HepG2 (cell line): ENCODE measurements at regions not wholly inside any gene's neighbourhood (a gene's known extent, or its start where the extent isn't known, plus 50 kb on each side); places are given as distances from the start of the nearest gene placed in this dataset.

Experiments used
- ATAC-seq: fragments of 200-7000 bp; cut with Tn5 transposase; 3 replicates; pipeline ENCODE4 v1.9.1; 2020; ENCODE audit warnings: mild to moderate bottlenecking, moderate library complexity
- BruUV-seq: library from RNA; stranded (reverse); fragments of 400-500 nt; replicated peaks from 2 replicates; lab custom pipeline; 2021; lab: Mats Ljungman, UMichigan
- CTCF ChIA-PET: fragments of 300-600 bp; formaldehyde crosslinking; extraction: SDS; loops from one replicate; lab custom pipeline; 2021; ENCODE audit warnings: low total read pairs, inconsistent platforms, low intra/inter-chr PET ratio; lab: Yijun Ruan, JAX
- POLR2A ChIA-PET: fragments of 350-600 bp; sonication (Branson Sonifier 250); formaldehyde crosslinking; loops from one replicate; lab custom pipeline; 2020; ENCODE audit warnings: antibody characterized with exemption, inconsistent platforms; lab: Yijun Ruan, JAX
- DNase-seq: peaks from one replicate; pipeline ENCODE4 v3.0.0-alpha.2; 2015; ENCODE audit warnings: low spot score
- FAIRE-seq: peaks from 3 replicates; lab custom pipeline; 2011; peaks lifted over from hg19 to GRCh38; lab: Jason Lieb, UNC
- H2AFZ ChIP-seq: one replicate; pipeline ENCODE4 v1.6.1; 2011; ENCODE audit warnings: low read length, inconsistent platforms
- H3K27ac ChIP-seq: fragments of 300-600 bp; 3 replicates; pipeline ENCODE4 v1.8.0; 2011; ENCODE audit warnings: mixed run types, mild to moderate bottlenecking, mixed read lengths, low read length, inconsistent platforms; ENCODE audit not compliant: insufficient read depth; ENCODE audit errors: extremely low read length
- H3K27me3 ChIP-seq, 2 experiments: fragments of 200-600 bp in 1 of 2; 2 replicates in 1 of 2; 3 replicates in 1 of 2; pipeline versions ENCODE4 v1.6.0 to v1.8.0; 2011; ENCODE audit warnings: low read length in 2 of 2, mild to moderate bottlenecking in 2 of 2, moderate library complexity in 2 of 2, inconsistent platforms in 1 of 2; ENCODE audit not compliant: insufficient read depth in 2 of 2, control insufficient read depth in 1 of 2
- H3K36me3 ChIP-seq, 2 experiments: fragments of 200-600 bp in 1 of 2; replicated peaks in 1 of 2; 2 replicates in 1 of 2; 3 replicates in 1 of 2; pipeline versions ENCODE4 v1.5.1 to v1.8.0; 2011; ENCODE audit warnings: low read length in 2 of 2, inconsistent platforms in 1 of 2; ENCODE audit not compliant: insufficient read depth in 2 of 2, control insufficient read depth in 1 of 2
- H3K4me1 ChIP-seq: 2 replicates; pipeline ENCODE4 v1.5.1; 2012; ENCODE audit warnings: low read length, inconsistent platforms; ENCODE audit not compliant: insufficient read depth
- H3K4me2 ChIP-seq: 2 replicates; pipeline ENCODE4 v1.6.0; 2011; ENCODE audit warnings: low read depth, low read length, inconsistent platforms
- H3K4me3 ChIP-seq, 3 experiments: fragments of 200-600 bp in 1 of 3; sonication (generic), shearing (Covaris generic) in 1 of 3; replicated peaks in 1 of 3; 2 replicates each; pipeline ENCODE4 v1.5.1; 2011 to 2016; ENCODE audit warnings: low read length in 3 of 3, inconsistent platforms in 2 of 3, low read depth in 2 of 3, mild to moderate bottlenecking in 2 of 3, control low read depth in 1 of 3, mixed read lengths in 1 of 3; ENCODE audit not compliant: insufficient read depth in 1 of 3
- H3K79me2 ChIP-seq: one replicate; pipeline ENCODE4 v1.6.1; 2011; ENCODE audit warnings: low read length, inconsistent platforms; ENCODE audit not compliant: insufficient read depth
- H3K9ac ChIP-seq: 2 replicates; pipeline ENCODE4 v1.6.0; 2011; ENCODE audit warnings: mild to moderate bottlenecking, low read depth, low read length, inconsistent platforms; ENCODE audit not compliant: insufficient read depth
- H3K9me3 ChIP-seq: 2 replicates; pipeline ENCODE4 v1.5.1; 2012; ENCODE audit warnings: mild to moderate bottlenecking, low read length
- H4K20me1 ChIP-seq: 2 replicates; pipeline ENCODE4 v1.6.0; 2011; ENCODE audit warnings: inconsistent platforms, mild to moderate bottlenecking, low read length, moderate library complexity; ENCODE audit not compliant: insufficient read depth
- ATRX ChIP-seq: sonication (generic); formaldehyde crosslinking; IDR thresholded peaks from 2 replicates; pipeline ENCODE4 v1.4.0; 2020; ENCODE audit warnings: missing genetic modification reagents, borderline replicate concordance
- BRCA1 ChIP-seq: sonication (generic); formaldehyde crosslinking; IDR thresholded peaks from 2 replicates; pipeline ENCODE4 v1.4.0; 2020; ENCODE audit warnings: missing genetic modification reagents
- FLYWCH1 ChIP-seq: sonication (generic); formaldehyde crosslinking; IDR thresholded peaks from 2 replicates; pipeline ENCODE4 v1.8.1; 2023; ENCODE audit warnings: mild to moderate bottlenecking, missing genetic modification reagents
- FOXA1 ChIP-seq, 2 experiments: fragments of 450-650 bp in 1 of 2; sonication (generic) in 1 of 2; formaldehyde crosslinking in 1 of 2; IDR thresholded peaks; 2 replicates each; pipeline versions ENCODE4 v1.4.0 to v1.6.1; 2016 to 2020; ENCODE audit warnings: missing genetic modification reagents in 1 of 2
- MAFK ChIP-seq, 2 experiments: IDR thresholded peaks in 1 of 2; conservative IDR thresholded peaks in 1 of 2; 2 replicates each; pipeline ENCODE4 v1.6.1; 2011; ENCODE audit warnings: improper control_type of control experiment in 2 of 2, low read length in 2 of 2
- MEIS2 ChIP-seq: sonication (generic); formaldehyde crosslinking; IDR thresholded peaks from 2 replicates; pipeline ENCODE4 v1.9.0; 2021; ENCODE audit warnings: mild to moderate bottlenecking, missing genetic modification reagents
- SNAPC2 ChIP-seq: sonication (generic); formaldehyde crosslinking; IDR thresholded peaks from 2 replicates; pipeline ENCODE4 v1.8.1; 2022; ENCODE audit warnings: mild to moderate bottlenecking, missing genetic modification reagents
- TBX2 ChIP-seq: sonication (generic); formaldehyde crosslinking; IDR thresholded peaks from 2 replicates; pipeline ENCODE4 v1.5.0; 2020; ENCODE audit warnings: missing genetic modification reagents, mild to moderate bottlenecking, borderline replicate concordance
- ZNF205 ChIP-seq: IDR thresholded peaks from 2 replicates; pipeline ENCODE4 v1.6.1; 2018; ENCODE audit warnings: missing biosample characterization, missing genetic modification reagents
- ZNF720 ChIP-seq: sonication (generic); formaldehyde crosslinking; IDR thresholded peaks from 2 replicates; pipeline ENCODE4 v1.4.0; 2020; ENCODE audit warnings: missing genetic modification reagents
- ZNF780A ChIP-seq: sonication (generic); formaldehyde crosslinking; IDR thresholded peaks from 2 replicates; pipeline ENCODE4 v1.8.0; 2022; ENCODE audit warnings: mild to moderate bottlenecking, missing genetic modification reagents, moderate library complexity
- WGBS: methylation state at CpG from one replicate; pipeline ENCODE4 v1.1.6; 2017; ENCODE audit warnings: low lambda C conversion rate; 5-methylcytosine and 5-hydroxymethylcytosine counted together
- in situ Hi-C: cut with HindIII; loops from 2 replicates; pipeline ENCODE4 v1.10.0; 2017; ENCODE audit warnings: low pct_unique_long_range_greater_than_20kb; ENCODE audit not compliant: extremely low pct_ligation_motif_present
- intact Hi-C: fragments of 100-400 bp; cut with micrococcal nuclease; formaldehyde crosslinking; loops from one replicate; pipeline ENCODE4 v1.10.0; 2022; ENCODE audit not compliant: unreplicated experiment
- TF ChIP-seq, protein P1 (sequence below): sonication (generic); formaldehyde crosslinking; IDR thresholded peaks from 2 replicates; pipeline ENCODE4 v1.4.0; 2020; ENCODE audit warnings: mild to moderate bottlenecking, missing genetic modification reagents
- TF ChIP-seq, protein P2 (sequence below): sonication (generic); formaldehyde crosslinking; IDR thresholded peaks from 2 replicates; pipeline ENCODE4 v1.5.1; 2020; ENCODE audit warnings: mild to moderate bottlenecking, missing genetic modification reagents, moderate library complexity
- TF ChIP-seq, protein P3 (sequence below): sonication (generic); formaldehyde crosslinking; IDR thresholded peaks from 2 replicates; pipeline ENCODE4 v1.5.0; 2020; ENCODE audit warnings: missing genetic modification reagents, mild to moderate bottlenecking, borderline replicate concordance
- TF ChIP-seq, protein P4 (sequence below): sonication (generic); formaldehyde crosslinking; IDR thresholded peaks from 2 replicates; pipeline ENCODE4 v1.5.0; 2020; ENCODE audit warnings: mild to moderate bottlenecking, missing genetic modification reagents

DNA sequence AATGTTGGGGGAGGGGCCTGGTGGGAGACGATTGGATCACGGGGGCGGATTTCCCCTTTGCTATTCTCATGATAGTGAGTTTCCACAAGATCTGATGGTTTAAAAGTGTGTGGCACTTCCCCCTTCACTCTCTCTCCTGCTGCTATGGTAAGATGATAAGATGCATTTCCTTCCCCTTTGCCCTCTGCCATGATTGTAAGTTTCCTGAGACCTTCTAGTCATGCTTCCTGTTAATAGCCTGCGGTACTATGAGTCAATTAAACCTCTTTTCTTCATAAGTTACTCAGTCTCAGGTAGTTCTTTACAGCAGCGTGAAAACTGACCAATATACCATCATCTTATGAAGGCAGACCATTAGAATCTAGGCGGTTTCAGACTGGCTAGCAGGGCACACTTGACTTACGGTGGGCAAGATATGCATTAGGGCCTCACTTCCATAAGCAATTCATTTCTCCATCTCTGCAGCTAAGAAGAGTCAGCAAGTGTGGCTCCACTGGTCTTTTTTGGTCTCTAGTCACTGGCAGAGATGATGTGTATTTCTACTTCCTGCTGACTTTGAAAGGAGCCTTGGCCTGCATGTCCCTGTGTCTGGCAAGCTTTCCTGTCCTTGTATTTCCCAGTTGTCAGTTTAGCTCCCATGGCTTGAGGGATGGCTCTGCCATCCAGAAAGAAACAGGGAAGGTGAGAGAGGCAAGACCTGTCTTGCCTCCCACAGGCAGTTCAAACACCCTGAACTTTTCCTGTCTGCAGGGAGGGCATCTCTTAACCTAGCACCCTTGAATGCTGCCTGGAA is 109.0 kb upstream of the ADAMTS9 start:
- Histone ChIP-seq H3K4me1 (no peaks in the 10 kb centered on the region), H3K4me3 (no peak overlapping the region), H4K20me1 (no peaks in the 10 kb centered on the region), H2AFZ (no peak overlapping the region), H3K27ac (no peak overlapping the region), H3K27me3 (no peaks in the 10 kb centered on the region), H3K4me2 (no peak overlapping the region)
- ATAC-seq = no peak
- BruUV-seq = no TSS peak
- 4% methylated on average over 7 of the region's 7 CpGs for WGBS
- in situ Hi-C loops = no loop called here
- TF ChIP-seq BRCA1 (CRISPR knock-in tag) (no peak), MAFK (conservative IDR thresholded peaks at IDR 0.05 in 1 of 2, IDR thresholded peaks at IDR 0.05 in 1 of 2; ENCODE audit: low read length in 2 of 2) (no peak), FLYWCH1 (no peak), TBX2 (no peak), ZNF780A (CRISPR knock-in tag) (no peak), MEIS2 (CRISPR knock-in tag) (no peak), SNAPC2 (no peak), ZNF205 (no peak), FOXA1 (IDR thresholded peaks at IDR 0.05) (no peak), FOXA1 (CRISPR knock-in tag; IDR thresholded peaks at IDR 0.05) (no peak), ATRX (CRISPR knock-in tag) (no peak), ZNF720 (CRISPR knock-in tag) (no peak)
- TF ChIP-seq, protein P1, sequence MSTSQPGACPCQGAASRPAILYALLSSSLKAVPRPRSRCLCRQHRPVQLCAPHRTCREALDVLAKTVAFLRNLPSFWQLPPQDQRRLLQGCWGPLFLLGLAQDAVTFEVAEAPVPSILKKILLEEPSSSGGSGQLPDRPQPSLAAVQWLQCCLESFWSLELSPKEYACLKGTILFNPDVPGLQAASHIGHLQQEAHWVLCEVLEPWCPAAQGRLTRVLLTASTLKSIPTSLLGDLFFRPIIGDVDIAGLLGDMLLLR (CRISPR knock-in tag) = no peak
- TF ChIP-seq, protein P2, sequence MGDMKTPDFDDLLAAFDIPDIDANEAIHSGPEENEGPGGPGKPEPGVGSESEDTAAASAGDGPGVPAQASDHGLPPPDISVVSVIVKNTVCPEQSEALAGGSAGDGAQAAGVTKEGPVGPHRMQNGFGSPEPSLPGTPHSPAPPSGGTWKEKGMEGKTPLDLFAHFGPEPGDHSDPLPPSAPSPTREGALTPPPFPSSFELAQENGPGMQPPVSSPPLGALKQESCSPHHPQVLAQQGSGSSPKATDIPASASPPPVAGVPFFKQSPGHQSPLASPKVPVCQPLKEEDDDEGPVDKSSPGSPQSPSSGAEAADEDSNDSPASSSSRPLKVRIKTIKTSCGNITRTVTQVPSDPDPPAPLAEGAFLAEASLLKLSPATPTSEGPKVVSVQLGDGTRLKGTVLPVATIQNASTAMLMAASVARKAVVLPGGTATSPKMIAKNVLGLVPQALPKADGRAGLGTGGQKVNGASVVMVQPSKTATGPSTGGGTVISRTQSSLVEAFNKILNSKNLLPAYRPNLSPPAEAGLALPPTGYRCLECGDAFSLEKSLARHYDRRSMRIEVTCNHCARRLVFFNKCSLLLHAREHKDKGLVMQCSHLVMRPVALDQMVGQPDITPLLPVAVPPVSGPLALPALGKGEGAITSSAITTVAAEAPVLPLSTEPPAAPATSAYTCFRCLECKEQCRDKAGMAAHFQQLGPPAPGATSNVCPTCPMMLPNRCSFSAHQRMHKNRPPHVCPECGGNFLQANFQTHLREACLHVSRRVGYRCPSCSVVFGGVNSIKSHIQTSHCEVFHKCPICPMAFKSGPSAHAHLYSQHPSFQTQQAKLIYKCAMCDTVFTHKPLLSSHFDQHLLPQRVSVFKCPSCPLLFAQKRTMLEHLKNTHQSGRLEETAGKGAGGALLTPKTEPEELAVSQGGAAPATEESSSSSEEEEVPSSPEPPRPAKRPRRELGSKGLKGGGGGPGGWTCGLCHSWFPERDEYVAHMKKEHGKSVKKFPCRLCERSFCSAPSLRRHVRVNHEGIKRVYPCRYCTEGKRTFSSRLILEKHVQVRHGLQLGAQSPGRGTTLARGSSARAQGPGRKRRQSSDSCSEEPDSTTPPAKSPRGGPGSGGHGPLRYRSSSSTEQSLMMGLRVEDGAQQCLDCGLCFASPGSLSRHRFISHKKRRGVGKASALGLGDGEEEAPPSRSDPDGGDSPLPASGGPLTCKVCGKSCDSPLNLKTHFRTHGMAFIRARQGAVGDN (CRISPR knock-in tag) = no peak
- TF ChIP-seq, protein P3, sequence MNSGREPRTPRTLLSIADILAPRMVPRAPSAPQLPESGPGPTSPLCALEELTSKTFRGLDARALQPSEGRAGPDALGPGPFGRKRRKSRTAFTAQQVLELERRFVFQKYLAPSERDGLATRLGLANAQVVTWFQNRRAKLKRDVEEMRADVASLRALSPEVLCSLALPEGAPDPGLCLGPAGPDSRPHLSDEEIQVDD = no peak
- TF ChIP-seq, protein P4, sequence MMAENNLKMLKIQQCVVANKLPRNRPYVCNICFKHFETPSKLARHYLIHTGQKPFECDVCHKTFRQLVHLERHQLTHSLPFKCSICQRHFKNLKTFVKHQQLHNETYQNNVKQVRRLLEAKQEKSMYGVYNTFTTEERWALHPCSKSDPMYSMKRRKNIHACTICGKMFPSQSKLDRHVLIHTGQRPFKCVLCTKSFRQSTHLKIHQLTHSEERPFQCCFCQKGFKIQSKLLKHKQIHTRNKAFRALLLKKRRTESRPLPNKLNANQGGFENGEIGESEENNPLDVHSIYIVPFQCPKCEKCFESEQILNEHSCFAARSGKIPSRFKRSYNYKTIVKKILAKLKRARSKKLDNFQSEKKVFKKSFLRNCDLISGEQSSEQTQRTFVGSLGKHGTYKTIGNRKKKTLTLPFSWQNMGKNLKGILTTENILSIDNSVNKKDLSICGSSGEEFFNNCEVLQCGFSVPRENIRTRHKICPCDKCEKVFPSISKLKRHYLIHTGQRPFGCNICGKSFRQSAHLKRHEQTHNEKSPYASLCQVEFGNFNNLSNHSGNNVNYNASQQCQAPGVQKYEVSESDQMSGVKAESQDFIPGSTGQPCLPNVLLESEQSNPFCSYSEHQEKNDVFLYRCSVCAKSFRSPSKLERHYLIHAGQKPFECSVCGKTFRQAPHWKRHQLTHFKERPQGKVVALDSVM = no peak
- TF ChIP-seq, all 625 proteins: peak for 0
- no peak for FAIRE-seq
- H3K79me2 ChIP-seq = no peaks in the 10 kb centered on the region
- no peak overlapping the region for H3K9ac ChIP-seq
- CTCF ChIA-PET = no interaction called here
- DNase-seq = no peak
- POLR2A ChIA-PET = no interaction called here
- H3K36me3 ChIP-seq = no peaks in the 10 kb centered on the region
- intact Hi-C loops = no loop called here
- H3K9me3 ChIP-seq = no peaks in the 10 kb centered on the region
